ENCODE measurements at regions not wholly inside any gene's neighbourhood (a gene's known extent, or its start where the extent isn't known, plus 50 kb on each side); places are given as distances from the start of the nearest gene placed in this dataset.

GRCh38 chr4:144582975-144583374 lies 63.0 kb upstream of the HHIP start:
- POLR2A ChIA-PET = no interaction called here
- Mint-ChIP-seq H3K36me3 (no peaks in the 10 kb centered on the region), H3K27me3 (no peaks in the 10 kb centered on the region), H3K27ac (no peak overlapping the region), H3K4me1 (no peaks in the 10 kb centered on the region), H3K9me3 (peaks cover 3% of the 10 kb centered on the region), H3K4me3 (no peak overlapping the region)
- ATAC-seq (ENCODE audit: low read depth) = no peak
- no peak for DNase-seq

GRCh38 chr4:144583658-144584057 lies 62.3 kb upstream of the HHIP start:
- H3K9me3 Mint-ChIP-seq = peaks cover 5% of the 10 kb centered on the region
- H3K36me3 Mint-ChIP-seq = no peaks in the 10 kb centered on the region
- DNase-seq (no peak), ATAC-seq (ENCODE audit: low read depth) (no peak)
- H3K4me3 Mint-ChIP-seq = no peak overlapping the region
- H3K4me1 Mint-ChIP-seq = no peaks in the 10 kb centered on the region
- no peaks in the 10 kb centered on the region for H3K27me3 Mint-ChIP-seq
- POLR2A ChIA-PET = no interaction called here
- H3K27ac Mint-ChIP-seq = no peak overlapping the region

DNA sequence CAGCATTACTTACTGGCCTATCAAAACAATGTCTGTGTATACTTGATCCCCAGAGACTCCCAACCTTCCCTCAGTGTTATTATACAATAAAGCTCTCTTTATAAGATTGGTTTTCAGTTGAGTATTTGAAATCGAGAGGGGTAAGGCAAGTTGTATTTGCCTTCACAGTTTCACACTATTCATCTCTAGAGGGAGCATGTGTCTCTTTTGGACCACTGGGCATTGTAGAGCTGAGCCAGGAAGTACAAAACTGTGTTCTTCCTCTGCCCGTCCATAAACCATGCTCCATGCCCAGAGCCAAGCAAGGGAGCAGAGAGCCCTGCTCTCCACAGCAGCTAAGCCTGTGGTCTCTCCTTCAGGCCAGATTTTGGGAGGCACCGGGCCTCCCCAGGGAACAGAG lies 61.5 kb upstream of the HHIP start:
- POLR2A ChIA-PET = no interaction called here
- no peak for ATAC-seq (ENCODE audit: low read depth)

DNA sequence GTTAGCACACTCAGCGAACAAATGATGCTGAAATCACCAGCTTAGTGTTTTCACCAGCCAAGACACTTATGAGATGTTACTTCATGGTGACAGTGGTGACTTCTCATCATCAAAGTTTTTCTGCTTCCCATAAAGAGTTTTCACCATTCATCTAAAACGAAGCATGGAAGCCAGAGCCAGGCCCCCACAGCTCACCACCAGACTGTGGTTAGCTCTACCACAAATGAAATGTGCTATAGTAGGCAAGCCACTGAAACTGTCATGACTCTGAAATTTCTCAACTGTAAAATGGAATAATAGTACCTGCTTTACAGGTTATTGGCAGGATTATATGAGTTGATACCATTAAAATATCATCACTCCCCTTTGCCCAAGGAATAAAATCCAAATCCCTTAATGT lies 56.4 kb upstream of the HHIP start:
- Mint-ChIP-seq H3K27ac (no peak overlapping the region), H3K4me1 (peaks cover 3% of the 10 kb centered on the region), H3K9me3 (peaks cover 5% of the 10 kb centered on the region), H3K4me3 (no peak overlapping the region), H3K27me3 (no peaks in the 10 kb centered on the region), H3K36me3 (no peaks in the 10 kb centered on the region)
- POLR2A ChIA-PET = no interaction called here
- no peak for ATAC-seq (ENCODE audit: low read depth)
- DNase-seq = no peak

More for the DNA sequence above, 61.5 kb upstream of the HHIP start:
- Mint-ChIP-seq H3K27ac (no peak overlapping the region), H3K27me3 (no peaks in the 10 kb centered on the region), H3K4me3 (no peak overlapping the region), H3K36me3 (no peaks in the 10 kb centered on the region), H3K9me3 (peaks cover 5% of the 10 kb centered on the region), H3K4me1 (no peaks in the 10 kb centered on the region)
- DNase-seq = no peak

DNA sequence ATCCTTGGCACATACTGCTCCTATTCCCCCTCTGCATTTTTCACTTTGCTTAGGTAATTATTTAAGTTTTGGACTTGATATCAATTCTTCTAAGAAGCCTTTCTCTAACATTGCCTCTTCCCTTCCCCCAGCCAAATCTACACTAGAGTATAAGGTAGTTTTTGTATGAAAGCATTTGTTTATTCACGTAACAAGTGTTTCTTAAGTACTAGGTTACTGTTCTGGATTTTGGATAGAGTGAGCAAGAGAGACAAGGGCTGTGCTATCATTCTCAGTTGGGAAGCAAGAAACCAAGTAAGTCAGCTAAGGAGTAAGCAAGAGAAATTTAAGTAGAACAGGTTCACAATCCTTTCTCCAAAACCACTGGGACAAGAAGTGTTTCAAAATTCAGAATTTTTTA lies 55.9 kb upstream of the HHIP start:
- Mint-ChIP-seq H3K4me3 (no peak overlapping the region), H3K27ac (no peak overlapping the region), H3K36me3 (no peaks in the 10 kb centered on the region), H3K9me3 (peaks cover 5% of the 10 kb centered on the region), H3K27me3 (no peaks in the 10 kb centered on the region), H3K4me1 (peaks cover 3% of the 10 kb centered on the region)
- DNase-seq = no peak
- ATAC-seq (ENCODE audit: low read depth) = no peak
- POLR2A ChIA-PET = no interaction called here

GRCh38 chr4:144591401-144591800 lies 54.6 kb upstream of the HHIP start:
- DNase-seq (no peak), ATAC-seq (ENCODE audit: low read depth) (no peak)
- Mint-ChIP-seq H3K9me3 (peaks cover 5% of the 10 kb centered on the region), H3K4me3 (no peak overlapping the region), H3K36me3 (no peaks in the 10 kb centered on the region), H3K27me3 (no peaks in the 10 kb centered on the region), H3K4me1 (peaks cover 3% of the 10 kb centered on the region), H3K27ac (no peak overlapping the region)
- POLR2A ChIA-PET = no interaction called here

DNA sequence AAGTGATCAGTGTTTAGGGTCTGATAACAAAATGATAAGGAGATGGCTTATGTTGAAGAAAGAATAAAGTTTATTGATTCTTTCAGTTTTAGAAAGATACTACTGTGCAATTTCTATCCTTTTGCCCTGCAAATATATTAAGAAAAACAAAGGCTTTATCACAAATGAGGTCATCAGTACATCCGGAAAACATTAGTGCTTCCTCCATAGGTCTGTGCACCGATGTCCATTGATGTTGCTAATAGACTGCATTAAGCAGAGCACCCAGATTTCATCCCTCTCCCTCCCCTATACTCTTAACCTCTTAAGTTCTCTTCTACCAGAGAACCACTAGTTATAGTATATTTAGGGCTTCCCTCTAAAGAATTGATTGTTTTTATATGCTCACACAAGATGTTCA lies 53.7 kb upstream of the HHIP start:
- Mint-ChIP-seq H3K4me3 (no peak overlapping the region), H3K27ac (no peak overlapping the region), H3K36me3 (no peaks in the 10 kb centered on the region), H3K27me3 (no peaks in the 10 kb centered on the region), H3K4me1 (peaks cover 3% of the 10 kb centered on the region), H3K9me3 (peaks cover 5% of the 10 kb centered on the region)
- DNase-seq = no peak
- no peak for ATAC-seq (ENCODE audit: low read depth)
- POLR2A ChIA-PET = no interaction called here

DNA sequence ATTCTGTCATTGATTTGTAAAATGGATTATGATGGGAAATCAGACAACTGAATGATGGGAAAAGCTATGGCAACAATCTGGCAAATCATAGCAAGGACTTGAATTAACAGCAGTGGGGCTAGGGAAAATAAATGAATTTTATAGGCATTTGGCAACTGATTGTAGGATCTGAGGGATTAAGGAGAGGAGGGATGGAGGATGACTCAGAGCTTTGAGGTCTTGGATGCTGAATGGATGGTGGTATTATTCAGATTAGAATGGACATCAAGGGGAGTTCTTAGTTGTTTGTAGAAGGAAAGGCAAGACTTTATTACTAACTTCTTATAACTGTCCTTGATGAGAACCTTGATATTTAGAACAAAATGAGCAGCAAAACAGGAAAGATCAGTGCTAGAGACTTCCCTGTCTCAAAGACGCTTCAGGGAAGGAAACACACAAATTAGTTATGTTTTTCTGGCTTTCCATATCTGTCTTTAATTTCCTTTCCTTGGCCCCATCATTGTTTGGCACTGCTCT lies 51.4 kb upstream of the HHIP start:
- H3K27me3 Mint-ChIP-seq = no peaks in the 10 kb centered on the region
- H3K4me1 Mint-ChIP-seq = peaks cover 3% of the 10 kb centered on the region
- POLR2A ChIA-PET = no interaction called here
- no peak for DNase-seq
- H3K4me3 Mint-ChIP-seq = no peak overlapping the region
- no peak for ATAC-seq (ENCODE audit: low read depth)
- no peaks in the 10 kb centered on the region for H3K36me3 Mint-ChIP-seq
- H3K9me3 Mint-ChIP-seq = no peaks in the 10 kb centered on the region
- H3K27ac Mint-ChIP-seq = no peak overlapping the region

DNA sequence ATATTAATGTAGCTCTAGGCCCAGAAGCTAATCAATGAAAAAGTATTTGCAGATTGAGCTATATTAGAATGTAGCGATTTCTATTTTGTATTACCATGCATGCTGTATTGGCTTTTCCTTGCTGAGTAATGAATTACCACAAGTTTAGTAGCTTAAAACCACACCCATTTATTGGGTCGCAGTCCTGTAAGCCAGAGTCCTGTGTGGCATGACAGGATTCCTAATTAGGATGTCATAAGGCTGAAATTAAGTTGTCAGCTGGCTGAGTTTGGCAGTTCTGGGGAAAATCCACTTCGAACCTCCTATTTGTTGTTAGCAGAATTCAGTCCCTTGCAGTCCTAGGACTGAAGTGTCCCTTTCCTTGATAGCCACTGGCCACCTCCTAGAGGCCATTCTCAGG lies 50.3 kb upstream of the HHIP start:
- DNase-seq = no peak

More for the DNA sequence above, 50.3 kb upstream of the HHIP start:
- Mint-ChIP-seq H3K36me3 (no peaks in the 10 kb centered on the region), H3K27ac (no peak overlapping the region), H3K27me3 (no peaks in the 10 kb centered on the region), H3K9me3 (no peaks in the 10 kb centered on the region), H3K4me3 (no peak overlapping the region), H3K4me1 (no peaks in the 10 kb centered on the region)
- ATAC-seq (ENCODE audit: low read depth) = no peak
- POLR2A ChIA-PET = no interaction called here
